OCI-LY3 (cell line): ENCODE measurements at regions not wholly inside any gene's neighbourhood (a gene's known extent, or its start where the extent isn't known, plus 50 kb on each side); places are given as distances from the start of the nearest gene placed in this dataset.

Source experiments
- H2AFZ ChIP-seq: fragments of 200-600, 300-600 bp; shearing (Covaris generic); 2 replicates; pipeline ENCODE4 v1.6.0; 2014; ENCODE audit warnings: antibody characterized with exemption, low read depth, low read length
- H3K27ac ChIP-seq: fragments of 200-600, 300-600 bp; sonication (generic); 2 replicates; pipeline ENCODE4 v1.5.1; 2014; ENCODE audit warnings: mild to moderate bottlenecking, low read length, moderate library complexity, mixed read lengths
- H3K27me3 ChIP-seq: fragments of 200-600, 300-600 bp; sonication (generic); 2 replicates; pipeline ENCODE4 v1.6.1; 2014; ENCODE audit warnings: low read depth, low read length, mixed read lengths
- H3K36me3 ChIP-seq: fragments of 200-600, 300-600 bp; sonication (generic); replicated peaks from 2 replicates; pipeline ENCODE3; 2014; ENCODE audit warnings: low read depth, low read length, mixed read lengths
- H3K4me1 ChIP-seq: fragments of 300-600, 200-600 bp; sonication (generic); 2 replicates; pipeline ENCODE4 v1.6.1; 2014; ENCODE audit warnings: low read length, mixed read lengths
- H3K4me2 ChIP-seq: fragments of 200-600, 300-600 bp; sonication (generic); 2 replicates; pipeline ENCODE4 v1.6.1; 2014; ENCODE audit warnings: low read length, mixed read lengths
- H3K4me3 ChIP-seq: fragments of 300-600, 200-600 bp; sonication (generic); 2 replicates; pipeline ENCODE4 v1.5.1; 2014; ENCODE audit warnings: antibody characterized with exemption, mild to moderate bottlenecking, low read length, moderate library complexity
- H3K79me2 ChIP-seq: fragments of 300-600, 200-600 bp; shearing (Covaris generic); 2 replicates; pipeline ENCODE4 v1.6.1; 2014; ENCODE audit warnings: mild to moderate bottlenecking, low read length, mixed read lengths
- H3K9ac ChIP-seq: fragments of 300-600, 200-600 bp; shearing (Covaris generic); 2 replicates; pipeline ENCODE4 v1.6.0; 2014; ENCODE audit warnings: mild to moderate bottlenecking, low read length, moderate library complexity
- H3K9me3 ChIP-seq: fragments of 200-600, 300-600 bp; shearing (Covaris generic); 2 replicates; pipeline ENCODE4 v1.6.1; 2014; ENCODE audit warnings: low read length, mixed read lengths; ENCODE audit not compliant: insufficient read depth
- H4K20me1 ChIP-seq: fragments of 200-600, 300-600 bp; sonication (generic); 2 replicates; pipeline ENCODE4 v1.6.1; 2016; ENCODE audit warnings: low read length, mixed read lengths; ENCODE audit not compliant: insufficient read depth
- CTCF ChIP-seq: fragments of 200-600, 300-600 bp; sonication (generic); IDR thresholded peaks from 2 replicates; pipeline ENCODE4 v1.5.1; 2014; ENCODE audit warnings: antibody characterized with exemption, low read length, low read depth
- EZH2phosphoT487 ChIP-seq: fragments of 200-600 bp; shearing (Covaris generic); IDR thresholded peaks from 2 replicates; pipeline ENCODE4 v1.6.1; 2018; ENCODE audit warnings: antibody characterized with exemption, mixed run types, low read depth

DNA sequence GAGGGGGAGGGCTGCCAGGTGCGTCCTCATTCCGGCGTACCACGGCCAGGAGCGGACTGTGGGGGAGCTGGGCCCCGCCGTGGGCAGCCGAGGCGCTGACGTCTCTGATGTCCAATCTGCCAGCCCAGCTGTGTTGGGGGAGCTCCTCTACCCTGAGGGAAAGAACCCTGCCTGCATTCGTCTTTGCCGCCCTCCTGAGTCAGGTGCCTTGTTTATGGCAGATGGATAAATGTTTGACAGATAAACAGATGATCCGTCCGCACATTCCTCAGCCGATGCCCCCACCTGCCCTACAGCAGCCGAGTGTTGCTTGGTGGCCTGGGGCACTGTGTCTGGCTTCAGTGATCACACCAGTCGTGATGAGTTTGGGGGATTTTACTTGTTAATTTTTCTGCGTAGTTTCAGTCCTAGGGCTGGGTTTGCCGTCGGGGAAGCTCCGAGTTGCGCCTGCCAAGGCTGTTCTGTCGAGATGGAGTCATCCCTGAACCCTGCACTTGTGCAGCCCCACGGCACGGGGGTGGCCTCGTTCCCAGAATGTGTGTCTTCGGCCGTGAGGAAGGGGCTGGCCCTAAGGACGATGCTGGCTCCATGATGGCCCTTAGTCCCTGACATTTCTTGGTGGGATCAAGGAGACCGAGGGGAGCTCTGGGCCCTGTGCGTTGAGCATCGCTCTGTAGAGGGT is 1083.9 kb downstream of the BRD1 start:
- H3K36me3 ChIP-seq, result no peaks in the 10 kb centered on the region
- H3K27me3 ChIP-seq, result no peaks in the 10 kb centered on the region
- no peak overlapping the region for H3K9ac ChIP-seq
- H3K4me3 ChIP-seq, result no peak overlapping the region
- no peak for TF ChIP-seq EZH2phosphoT487
- no peak for TF ChIP-seq CTCF
- H3K4me1 ChIP-seq, result no peaks in the 10 kb centered on the region
- no peaks in the 10 kb centered on the region for H3K79me2 ChIP-seq
- H3K27ac ChIP-seq, result no peak overlapping the region
- H4K20me1 ChIP-seq, result no peaks in the 10 kb centered on the region
- H3K9me3 ChIP-seq, result no peaks in the 10 kb centered on the region
- no peak overlapping the region for H2AFZ ChIP-seq
- H3K4me2 ChIP-seq, result no peak overlapping the region

DNA sequence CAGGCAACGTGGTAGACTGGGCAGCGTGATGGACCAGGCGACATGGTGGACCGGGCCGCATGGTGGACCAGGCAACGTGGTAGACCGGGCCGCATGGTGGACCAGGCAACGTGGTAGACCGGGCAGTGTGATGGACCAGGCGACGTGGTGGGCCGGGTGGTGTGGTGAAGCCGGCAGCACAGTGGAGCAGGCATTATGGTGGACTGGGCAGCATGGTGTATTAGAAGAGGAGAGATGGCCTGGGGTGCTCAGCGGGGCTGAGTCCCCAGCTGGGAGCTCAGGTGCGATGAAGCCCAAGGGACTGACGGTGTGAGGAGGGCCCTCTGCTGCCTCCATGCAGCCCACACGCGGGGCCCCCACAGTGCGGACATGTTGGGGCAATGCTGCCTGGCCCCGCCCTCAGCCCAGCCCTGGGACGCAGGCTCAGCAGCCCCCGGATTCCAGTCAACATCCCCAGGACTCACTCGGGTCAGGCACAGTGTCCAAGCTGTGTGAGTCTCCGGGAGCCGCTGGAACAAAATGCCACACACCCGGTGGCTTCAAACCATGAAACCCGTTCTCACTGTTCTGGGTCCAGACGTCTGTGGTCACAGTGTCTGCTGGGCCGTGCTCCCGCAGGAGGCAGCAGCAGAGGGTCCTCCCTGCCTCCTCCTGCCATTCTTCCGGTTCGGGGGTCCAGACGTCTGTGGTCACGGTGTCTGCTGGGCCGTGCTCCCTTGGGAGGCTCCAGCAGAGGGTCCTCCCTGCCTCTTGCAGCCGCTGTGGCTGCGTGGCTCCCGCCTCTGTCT is 1084.9 kb downstream of the BRD1 start:
- Histone ChIP-seq H3K36me3 (no peaks in the 10 kb centered on the region), H3K4me2 (no peak overlapping the region), H3K4me3 (no peak overlapping the region), H3K9me3 (no peaks in the 10 kb centered on the region), H3K9ac (no peak overlapping the region), H2AFZ (no peak overlapping the region), H3K27me3 (no peaks in the 10 kb centered on the region), H3K27ac (no peak overlapping the region), H3K79me2 (no peaks in the 10 kb centered on the region), H3K4me1 (no peaks in the 10 kb centered on the region), H4K20me1 (no peaks in the 10 kb centered on the region)
- TF ChIP-seq CTCF (no peak), EZH2phosphoT487 (no peak)

GRCh38 chr22:48742191-48742555 is 1085.5 kb downstream of the BRD1 start:
- no peak overlapping the region for H3K9ac ChIP-seq
- H3K4me3 ChIP-seq, result no peak overlapping the region
- H2AFZ ChIP-seq, result no peak overlapping the region
- H3K27me3 ChIP-seq, result no peaks in the 10 kb centered on the region
- no peaks in the 10 kb centered on the region for H3K9me3 ChIP-seq
- no peak overlapping the region for H3K4me2 ChIP-seq
- no peaks in the 10 kb centered on the region for H4K20me1 ChIP-seq
- no peaks in the 10 kb centered on the region for H3K36me3 ChIP-seq
- H3K27ac ChIP-seq, result no peak overlapping the region
- H3K79me2 ChIP-seq, result no peaks in the 10 kb centered on the region
- H3K4me1 ChIP-seq, result no peaks in the 10 kb centered on the region
- no peak for TF ChIP-seq CTCF

DNA sequence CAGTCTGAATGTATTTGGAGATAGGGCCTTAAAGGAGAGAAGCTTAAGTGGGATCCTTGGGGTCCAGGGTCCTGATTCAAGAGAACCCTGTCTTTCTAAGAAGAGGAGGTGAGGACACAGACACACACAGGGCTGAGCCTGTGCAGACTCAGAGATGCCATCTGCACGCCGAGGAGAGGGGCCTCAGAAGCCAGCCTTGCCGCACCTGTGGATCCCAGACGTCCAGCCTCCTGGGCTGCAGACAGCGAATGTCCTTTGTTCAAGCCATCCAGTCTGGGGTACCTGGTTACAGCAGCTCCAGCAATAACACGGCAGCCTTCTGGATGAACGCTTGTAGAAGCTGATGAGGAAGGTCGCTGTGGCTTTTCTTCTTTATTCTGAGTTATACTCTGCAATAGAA is 1086.1 kb downstream of the BRD1 start:
- H3K9ac ChIP-seq, result no peak overlapping the region
- H3K4me2 ChIP-seq, result no peak overlapping the region
- no peaks in the 10 kb centered on the region for H3K79me2 ChIP-seq
- H4K20me1 ChIP-seq, result no peaks in the 10 kb centered on the region
- H3K4me3 ChIP-seq, result no peak overlapping the region
- no peak overlapping the region for H2AFZ ChIP-seq
- TF ChIP-seq CTCF (no peak), EZH2phosphoT487 (no peak)
- no peaks in the 10 kb centered on the region for H3K36me3 ChIP-seq
- H3K27ac ChIP-seq, result no peak overlapping the region
- H3K4me1 ChIP-seq, result no peaks in the 10 kb centered on the region
- no peaks in the 10 kb centered on the region for H3K27me3 ChIP-seq
- no peaks in the 10 kb centered on the region for H3K9me3 ChIP-seq
